ENCODE measurements at regions not wholly inside any gene's neighbourhood (a gene's known extent, or its start where the extent isn't known, plus 50 kb on each side); places are given as distances from the start of the nearest gene placed in this dataset.
A peak's percentile ranks its signal among the peaks of the same experiment; 100 is the strongest.
"Not testable (repeated sequence)": the region's sequence is repeated elsewhere in the genome, so short reads cannot be mapped to it uniquely, and the experiment has no call there.

DNA sequence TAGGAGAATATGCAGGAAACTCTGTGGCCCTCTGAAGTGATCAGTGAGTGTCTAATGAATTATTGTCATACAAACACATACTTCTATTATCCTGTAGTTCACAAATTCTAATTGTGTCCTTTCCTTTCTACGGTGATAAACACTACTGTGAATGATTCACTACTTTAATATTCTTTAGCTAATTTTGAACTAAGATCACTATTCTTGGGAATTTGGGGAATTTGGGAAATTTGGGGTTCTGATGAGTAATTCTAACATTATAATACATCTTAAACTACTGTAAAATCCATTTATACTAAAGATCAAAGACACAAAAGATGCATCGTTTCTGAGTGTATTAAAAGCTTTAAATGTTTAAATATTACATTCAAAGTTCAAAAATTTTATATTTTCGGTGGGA lies 1287.2 kb upstream of the CITED2 start:
- H3K27ac ChIP-seq (ENCODE audit: low read depth, low read length): no peak overlapping the region
- H3K4me1 ChIP-seq (ENCODE audit: control insufficient read depth in 5 of 5, insufficient read depth in 5 of 5, low read length in 5 of 5): no peaks in the 10 kb centered on the region
- no peaks in the 10 kb centered on the region for H3K9me3 ChIP-seq (ENCODE audit: control insufficient read depth in 5 of 5, low read length in 5 of 5)
- no peaks in the 10 kb centered on the region for H3K36me3 ChIP-seq (ENCODE audit: control insufficient read depth in 5 of 5, insufficient read depth in 5 of 5, low read length in 5 of 5)
- H3K4me3 ChIP-seq (ENCODE audit: low read depth in 1 of 5, low read length in 5 of 5): no peak overlapping the region
- H3K9ac ChIP-seq (ENCODE audit: low read length in 5 of 5): no peak overlapping the region
- no peaks in the 10 kb centered on the region for H3K27me3 ChIP-seq (ENCODE audit: control insufficient read depth in 5 of 5, insufficient read depth in 4 of 5, low read length in 5 of 5)

- Histone ChIP-seq H3K27me3 (ENCODE audit: control insufficient read depth in 5 of 5, insufficient read depth in 4 of 5, low read length in 5 of 5) (no peaks in the 10 kb centered on the region), H3K9me3 (ENCODE audit: control insufficient read depth in 5 of 5, low read length in 5 of 5) (no peaks in the 10 kb centered on the region), H3K27ac (ENCODE audit: low read depth, low read length) (no peak overlapping the region), H3K4me3 (ENCODE audit: low read depth in 1 of 5, low read length in 5 of 5) (no peak overlapping the region), H3K36me3 (ENCODE audit: control insufficient read depth in 5 of 5, insufficient read depth in 5 of 5, low read length in 5 of 5) (no peaks in the 10 kb centered on the region), H3K9ac (ENCODE audit: low read length in 5 of 5) (no peak overlapping the region), H3K4me1 (ENCODE audit: control insufficient read depth in 5 of 5, insufficient read depth in 5 of 5, low read length in 5 of 5) (no peaks in the 10 kb centered on the region)
Observed at GRCh38 chr6:140660295-140660694, 1285.8 kb upstream of the CITED2 start.

- Histone ChIP-seq H3K9me3 (ENCODE audit: control insufficient read depth in 5 of 5, low read length in 5 of 5) (peaks cover 0 to 3% (median 0%) of the 10 kb centered on the region in 5 donors), H3K9ac (ENCODE audit: low read length in 5 of 5) (no peak overlapping the region), H3K27me3 (ENCODE audit: control insufficient read depth in 5 of 5, insufficient read depth in 4 of 5, low read length in 5 of 5) (no peaks in the 10 kb centered on the region)
Observed at GRCh38 chr6:140653972-140654371, 1279.5 kb upstream of the CITED2 start.

GRCh38 chr6:140653506-140653905 lies 1279.1 kb upstream of the CITED2 start:
- no peak overlapping the region for H3K27ac ChIP-seq (ENCODE audit: low read depth, low read length)
- H3K9me3 ChIP-seq (ENCODE audit: control insufficient read depth in 5 of 5, low read length in 5 of 5): peaks cover 0 to 3% (median 0%) of the 10 kb centered on the region in 5 donors
- no peaks in the 10 kb centered on the region for H3K27me3 ChIP-seq (ENCODE audit: control insufficient read depth in 5 of 5, insufficient read depth in 4 of 5, low read length in 5 of 5)
- no peak overlapping the region for H3K4me3 ChIP-seq (ENCODE audit: low read depth in 1 of 5, low read length in 5 of 5)
- no peaks in the 10 kb centered on the region for H3K4me1 ChIP-seq (ENCODE audit: control insufficient read depth in 5 of 5, insufficient read depth in 5 of 5, low read length in 5 of 5)
- no peak overlapping the region for H3K9ac ChIP-seq (ENCODE audit: low read length in 5 of 5)
- no peaks in the 10 kb centered on the region for H3K36me3 ChIP-seq (ENCODE audit: control insufficient read depth in 5 of 5, insufficient read depth in 5 of 5, low read length in 5 of 5)

More at GRCh38 chr6:140653972-140654371, 1279.5 kb upstream of the CITED2 start:
- Histone ChIP-seq H3K36me3 (ENCODE audit: control insufficient read depth in 5 of 5, insufficient read depth in 5 of 5, low read length in 5 of 5) (no peaks in the 10 kb centered on the region), H3K27ac (ENCODE audit: low read depth, low read length) (no peak overlapping the region), H3K4me1 (ENCODE audit: control insufficient read depth in 5 of 5, insufficient read depth in 5 of 5, low read length in 5 of 5) (no peaks in the 10 kb centered on the region), H3K4me3 (ENCODE audit: low read depth in 1 of 5, low read length in 5 of 5) (no peak overlapping the region)

- H3K36me3 ChIP-seq (ENCODE audit: control insufficient read depth in 5 of 5, insufficient read depth in 5 of 5, low read length in 5 of 5); H3K9ac ChIP-seq (ENCODE audit: low read length in 5 of 5); H3K27ac ChIP-seq (ENCODE audit: low read depth, low read length); H3K27me3 ChIP-seq (ENCODE audit: control insufficient read depth in 5 of 5, insufficient read depth in 4 of 5, low read length in 5 of 5); H3K4me3 ChIP-seq (ENCODE audit: low read depth in 1 of 5, low read length in 5 of 5); H3K4me1 ChIP-seq (ENCODE audit: control insufficient read depth in 5 of 5, insufficient read depth in 5 of 5, low read length in 5 of 5): not testable (repeated sequence)
- H3K9me3 ChIP-seq (ENCODE audit: control insufficient read depth in 5 of 5, low read length in 5 of 5): peaks cover 0 to 20% (median 15%) of the 10 kb centered on the region in 5 donors
Observed at GRCh38 chr6:140649502-140649901, 1275.1 kb upstream of the CITED2 start.

GRCh38 chr6:140647322-140647721 lies 1272.9 kb upstream of the CITED2 start:
- not testable (repeated sequence) for H3K4me1 ChIP-seq (ENCODE audit: control insufficient read depth in 5 of 5, insufficient read depth in 5 of 5, low read length in 5 of 5); H3K36me3 ChIP-seq (ENCODE audit: control insufficient read depth in 5 of 5, insufficient read depth in 5 of 5, low read length in 5 of 5); H3K9ac ChIP-seq (ENCODE audit: low read length in 5 of 5); H3K27ac ChIP-seq (ENCODE audit: low read depth, low read length); H3K27me3 ChIP-seq (ENCODE audit: control insufficient read depth in 5 of 5, insufficient read depth in 4 of 5, low read length in 5 of 5)
- peak overlapping the region in 1 of 5 donors; percentile 13 for H3K4me3 ChIP-seq (ENCODE audit: low read depth in 1 of 5, low read length in 5 of 5)
- H3K9me3 ChIP-seq (ENCODE audit: control insufficient read depth in 5 of 5, low read length in 5 of 5): peaks cover 0 to 20% (median 15%) of the 10 kb centered on the region in 5 donors

- Histone ChIP-seq H3K9me3 (ENCODE audit: control insufficient read depth in 5 of 5, low read length in 5 of 5) (peaks cover 0 to 20% (median 12%) of the 10 kb centered on the region in 5 donors), H3K4me1 (ENCODE audit: control insufficient read depth in 5 of 5, insufficient read depth in 5 of 5, low read length in 5 of 5) (no peaks in the 10 kb centered on the region), H3K27ac (ENCODE audit: low read depth, low read length) (no peak overlapping the region), H3K36me3 (ENCODE audit: control insufficient read depth in 5 of 5, insufficient read depth in 5 of 5, low read length in 5 of 5) (no peaks in the 10 kb centered on the region), H3K27me3 (ENCODE audit: control insufficient read depth in 5 of 5, insufficient read depth in 4 of 5, low read length in 5 of 5) (no peaks in the 10 kb centered on the region), H3K4me3 (ENCODE audit: low read depth in 1 of 5, low read length in 5 of 5) (no peak overlapping the region), H3K9ac (ENCODE audit: low read length in 5 of 5) (no peak overlapping the region)
Observed at GRCh38 chr6:140644017-140644416, 1269.6 kb upstream of the CITED2 start.

DNA sequence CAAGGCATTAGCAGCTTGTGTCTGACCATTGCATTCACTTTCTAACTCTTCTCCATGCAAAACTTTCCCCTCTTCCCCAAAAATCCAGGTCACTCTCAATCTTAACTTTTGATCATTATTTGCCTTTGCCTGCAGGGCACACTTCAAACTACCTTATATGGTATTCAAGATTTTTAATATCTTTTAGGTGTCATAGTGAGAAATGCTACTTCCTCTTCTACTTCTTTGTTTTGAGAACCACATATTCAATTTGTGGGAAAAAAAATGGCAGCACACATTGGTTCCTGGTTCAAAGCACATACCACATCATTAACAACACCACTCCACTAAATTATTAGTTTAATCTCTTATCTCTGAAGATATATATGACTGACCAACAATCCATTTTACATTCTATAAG lies 1267.0 kb upstream of the CITED2 start:
- H3K9me3 ChIP-seq (ENCODE audit: control insufficient read depth in 5 of 5, low read length in 5 of 5): peaks cover 0 to under 1% (median 0%) of the 10 kb centered on the region in 5 donors
- H3K27ac ChIP-seq (ENCODE audit: low read depth, low read length): no peak overlapping the region
- H3K27me3 ChIP-seq (ENCODE audit: control insufficient read depth in 5 of 5, insufficient read depth in 4 of 5, low read length in 5 of 5): no peaks in the 10 kb centered on the region
- H3K4me3 ChIP-seq (ENCODE audit: low read depth in 1 of 5, low read length in 5 of 5): no peak overlapping the region
- H3K4me1 ChIP-seq (ENCODE audit: control insufficient read depth in 5 of 5, insufficient read depth in 5 of 5, low read length in 5 of 5): no peaks in the 10 kb centered on the region
- H3K36me3 ChIP-seq (ENCODE audit: control insufficient read depth in 5 of 5, insufficient read depth in 5 of 5, low read length in 5 of 5): no peaks in the 10 kb centered on the region
- no peak overlapping the region for H3K9ac ChIP-seq (ENCODE audit: low read length in 5 of 5)

DNA sequence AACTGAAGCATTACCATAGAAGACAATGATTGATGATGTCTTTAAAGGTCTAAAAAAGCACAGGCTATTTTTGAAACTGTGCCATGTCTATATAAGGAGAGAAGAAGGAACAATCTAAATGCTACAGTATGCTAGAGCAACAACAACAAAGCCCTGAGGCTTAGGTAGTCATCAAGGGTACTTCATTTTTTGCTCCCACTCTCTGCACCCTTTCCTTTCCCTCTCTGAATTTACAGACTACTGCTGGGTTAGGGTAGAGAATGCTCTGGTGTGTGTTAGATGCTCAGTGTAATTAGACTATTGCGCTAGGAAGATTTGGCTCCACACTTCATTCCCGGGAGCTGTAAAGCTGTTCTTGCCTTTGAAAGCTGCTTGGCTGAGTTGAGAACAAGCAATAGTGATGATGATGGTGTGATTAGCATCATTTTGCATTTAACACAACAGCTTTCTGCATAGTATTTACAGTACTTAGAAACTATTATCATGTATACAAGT lies 1262.5 kb upstream of the CITED2 start:
- no peaks in the 10 kb centered on the region for H3K9me3 ChIP-seq (ENCODE audit: control insufficient read depth in 5 of 5, low read length in 5 of 5)
- no peak overlapping the region for H3K27ac ChIP-seq (ENCODE audit: low read depth, low read length)
- H3K27me3 ChIP-seq (ENCODE audit: control insufficient read depth in 5 of 5, insufficient read depth in 4 of 5, low read length in 5 of 5): no peaks in the 10 kb centered on the region
- H3K36me3 ChIP-seq (ENCODE audit: control insufficient read depth in 5 of 5, insufficient read depth in 5 of 5, low read length in 5 of 5): no peaks in the 10 kb centered on the region
- no peak overlapping the region for H3K9ac ChIP-seq (ENCODE audit: low read length in 5 of 5)
- H3K4me1 ChIP-seq (ENCODE audit: control insufficient read depth in 5 of 5, insufficient read depth in 5 of 5, low read length in 5 of 5): no peaks in the 10 kb centered on the region
- no peak overlapping the region for H3K4me3 ChIP-seq (ENCODE audit: low read depth in 1 of 5, low read length in 5 of 5)

DNA sequence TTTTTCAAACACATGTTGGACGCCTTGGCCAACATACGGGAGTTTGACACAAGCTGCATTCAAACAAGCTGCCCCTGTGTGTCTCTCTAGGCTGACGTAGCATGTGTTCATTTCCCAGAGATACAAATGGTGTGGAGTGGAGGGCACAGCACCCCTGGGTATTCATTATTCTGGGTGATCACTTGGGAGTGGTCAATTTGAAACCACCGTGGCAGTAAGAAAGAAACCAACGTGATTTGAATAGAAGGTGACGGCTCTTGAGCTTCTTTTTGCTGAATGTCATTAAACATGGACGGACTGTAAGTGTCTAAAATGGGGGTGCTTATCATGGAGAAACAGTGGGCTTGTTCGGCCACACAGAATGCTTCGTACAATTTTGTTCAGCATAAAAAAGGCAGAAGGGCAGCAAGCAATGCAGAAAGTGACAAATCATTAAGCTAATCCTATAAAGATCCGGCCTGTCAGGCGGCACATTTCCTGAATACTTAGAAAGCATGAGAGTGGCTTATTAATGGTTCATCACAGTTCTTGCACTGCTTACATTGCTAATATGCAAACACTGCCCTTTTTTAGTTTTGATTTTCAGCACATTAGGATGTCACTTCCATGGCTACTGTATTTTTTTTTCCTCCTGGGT lies 1261.9 kb upstream of the CITED2 start:
- Histone ChIP-seq H3K27me3 (ENCODE audit: control insufficient read depth in 5 of 5, insufficient read depth in 4 of 5, low read length in 5 of 5) (no peaks in the 10 kb centered on the region), H3K27ac (ENCODE audit: low read depth, low read length) (no peak overlapping the region), H3K36me3 (ENCODE audit: control insufficient read depth in 5 of 5, insufficient read depth in 5 of 5, low read length in 5 of 5) (no peaks in the 10 kb centered on the region), H3K4me1 (ENCODE audit: control insufficient read depth in 5 of 5, insufficient read depth in 5 of 5, low read length in 5 of 5) (no peaks in the 10 kb centered on the region), H3K9me3 (ENCODE audit: control insufficient read depth in 5 of 5, low read length in 5 of 5) (no peaks in the 10 kb centered on the region), H3K4me3 (ENCODE audit: low read depth in 1 of 5, low read length in 5 of 5) (no peak overlapping the region), H3K9ac (ENCODE audit: low read length in 5 of 5) (no peak overlapping the region)
